Neuronal stem cell (in vitro differentiated cells): ENCODE measurements at regions not wholly inside any gene's neighbourhood (a gene's known extent, or its start where the extent isn't known, plus 50 kb on each side); places are given as distances from the start of the nearest gene placed in this dataset.
"Not testable (repeated sequence)": the region's sequence is repeated elsewhere in the genome, so short reads cannot be mapped to it uniquely, and the experiment has no call there.

Experiments used
- DNase-seq: peaks from one replicate; pipeline ENCODE4 v3.0.0-alpha.2; 2013; ENCODE audit warnings: low spot score
- H2AFZ ChIP-seq: one replicate; pipeline ENCODE4 v1.6.1; 2013; ENCODE audit warnings: mild to moderate bottlenecking, low read length, inconsistent platforms
- H2AK5ac ChIP-seq: 2 replicates; pipeline ENCODE4 v1.6.1; 2013; ENCODE audit warnings: low read depth, mild to moderate bottlenecking, inconsistent platforms, low read length, moderate library complexity, mixed read lengths
- H2BK120ac ChIP-seq: 2 replicates; pipeline ENCODE4 v1.6.1; 2013; ENCODE audit warnings: low read depth, mild to moderate bottlenecking, inconsistent platforms, low read length, moderate library complexity, mixed read lengths
- H2BK12ac ChIP-seq: one replicate; pipeline ENCODE4 v1.6.1; 2013; ENCODE audit warnings: low read length, inconsistent platforms
- H2BK15ac ChIP-seq: 2 replicates; pipeline ENCODE4 v1.6.1; 2013; ENCODE audit warnings: mild to moderate bottlenecking, low read length, inconsistent platforms, mixed read lengths
- H2BK5ac ChIP-seq: one replicate; pipeline ENCODE4 v1.6.1; 2013; ENCODE audit warnings: inconsistent platforms, mild to moderate bottlenecking, low read length, moderate library complexity
- H3K14ac ChIP-seq: one replicate; pipeline ENCODE4 v1.6.1; 2013; ENCODE audit warnings: low read length, inconsistent platforms
- H3K18ac ChIP-seq: 2 replicates; pipeline ENCODE4 v1.6.1; 2013; ENCODE audit warnings: low read length, inconsistent platforms
- H3K23ac ChIP-seq: 2 replicates; pipeline ENCODE4 v1.6.1; 2013; ENCODE audit warnings: low read depth, mild to moderate bottlenecking, mixed read lengths, low read length, inconsistent platforms; ENCODE audit not compliant: poor library complexity
- H3K27ac ChIP-seq: replicated peaks from 3 replicates; pipeline ENCODE4 v1.5.1; 2013; ENCODE audit warnings: low read length, inconsistent platforms
- H3K27me3 ChIP-seq, 3 experiments: 2 replicates each; pipeline ENCODE4 v1.6.1; 2013; ENCODE audit warnings: low read length in 3 of 3, mild to moderate bottlenecking in 2 of 3, inconsistent platforms in 1 of 3, low read depth in 1 of 3, mixed read lengths in 1 of 3, moderate library complexity in 1 of 3; ENCODE audit not compliant: control insufficient read depth in 3 of 3, insufficient read depth in 3 of 3
- H3K36me3 ChIP-seq, 2 donors: replicated peaks in 1 of 2; 2 replicates each; pipeline ENCODE4 v1.6.1; 2013; ENCODE audit warnings: low read length in 2 of 2; ENCODE audit not compliant: control insufficient read depth in 2 of 2, insufficient read depth in 2 of 2
- H3K4ac ChIP-seq: 2 replicates; pipeline ENCODE4 v1.6.1; 2013; ENCODE audit warnings: inconsistent platforms, mild to moderate bottlenecking, low read length, moderate library complexity
- H3K4me1 ChIP-seq, 2 donors: 1 replicate in 1 of 2; 2 replicates in 1 of 2; pipeline ENCODE4 v1.6.1; 2013; ENCODE audit warnings: low read length in 2 of 2, low read depth in 1 of 2; ENCODE audit not compliant: control insufficient read depth in 2 of 2, insufficient read depth in 1 of 2
- H3K4me2 ChIP-seq: one replicate; pipeline ENCODE4 v1.6.1; 2013; ENCODE audit warnings: mild to moderate bottlenecking, low read length, inconsistent platforms; ENCODE audit not compliant: insufficient read depth, poor library complexity, severe bottlenecking
- H3K4me3 ChIP-seq, 2 donors: 2 replicates each; pipeline ENCODE4 v1.5.1; 2013; ENCODE audit warnings: low read length in 2 of 2, mild to moderate bottlenecking in 2 of 2, inconsistent platforms in 1 of 2, moderate library complexity in 1 of 2
- H3K79me1 ChIP-seq: one replicate; pipeline ENCODE4 v1.6.1; 2013; ENCODE audit warnings: low read depth, mild to moderate bottlenecking, inconsistent platforms, low read length, moderate library complexity
- H3K9ac ChIP-seq: one replicate; pipeline ENCODE4 v1.6.1; 2013; ENCODE audit warnings: mild to moderate bottlenecking, low read depth, low read length, inconsistent platforms; ENCODE audit not compliant: poor library complexity
- H3K9me3 ChIP-seq, 2 donors: replicated peaks in 1 of 2; 2 replicates each; pipeline versions ENCODE3 to v1.6.1; 2013; ENCODE audit warnings: low read length in 2 of 2, mild to moderate bottlenecking in 2 of 2, inconsistent platforms in 1 of 2, low read depth in 1 of 2, mixed read lengths in 1 of 2, moderate library complexity in 1 of 2; ENCODE audit not compliant: control insufficient read depth in 2 of 2, insufficient read depth in 1 of 2
- H4K8ac ChIP-seq: one replicate; pipeline ENCODE4 v1.6.1; 2013; ENCODE audit warnings: low read depth, mild to moderate bottlenecking, inconsistent platforms, low read length, moderate library complexity
- H4K91ac ChIP-seq: one replicate; pipeline ENCODE4 v1.6.1; 2013; ENCODE audit warnings: low read length, low read depth, mild to moderate bottlenecking, inconsistent platforms; ENCODE audit not compliant: poor library complexity
- WGBS, 2 donors: extraction: QIAGEN DNeasy Blood & Tissue Kit; methylation state at CpG; one replicate each; pipeline ENCODE4 v1.1.7; 2013; ENCODE audit warnings: missing lambda C conversion rate in 2 of 2, mixed read lengths in 1 of 2; ENCODE audit not compliant: insufficient read length in 2 of 2, insufficient replicate concordance in 1 of 2; ENCODE audit errors: extremely low coverage in 2 of 2; 5-methylcytosine and 5-hydroxymethylcytosine counted together

DNA sequence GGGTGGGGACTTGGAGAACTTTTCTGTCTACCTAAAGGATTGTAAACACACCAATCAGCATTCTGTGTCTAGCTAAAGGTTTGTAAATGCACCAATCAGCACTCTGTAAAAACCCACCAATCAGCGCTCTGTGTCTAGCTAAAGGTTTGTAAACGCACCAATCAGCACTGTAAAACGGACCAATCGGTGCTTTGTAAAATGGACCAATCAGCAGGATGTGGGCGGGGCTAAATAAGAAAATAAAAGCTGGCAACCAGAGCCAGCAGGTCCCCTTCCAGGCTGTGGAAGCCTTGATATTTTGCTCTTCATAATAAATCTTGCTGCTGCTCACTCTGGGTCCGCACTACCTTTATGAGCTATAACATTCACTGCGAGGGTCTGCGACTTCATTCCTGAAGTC, 331.3 kb downstream of the SUCLG1 start:
- not testable (repeated sequence) for H3K9ac ChIP-seq, H2BK120ac ChIP-seq, H4K91ac ChIP-seq, H4K8ac ChIP-seq, H2AK5ac ChIP-seq, H3K36me3 ChIP-seq, H2BK15ac ChIP-seq, H3K27ac ChIP-seq, H3K23ac ChIP-seq, DNase-seq, H3K4me2 ChIP-seq, H2BK5ac ChIP-seq, H3K4me1 ChIP-seq, H2AFZ ChIP-seq, H3K9me3 ChIP-seq, H3K4me3 ChIP-seq, H3K14ac ChIP-seq, H2BK12ac ChIP-seq, H3K79me1 ChIP-seq, H3K18ac ChIP-seq, H3K4ac ChIP-seq, H3K27me3 ChIP-seq
- WGBS, 2 donors: no CpG with 5 or more reads among the region's 8 CpGs

DNA sequence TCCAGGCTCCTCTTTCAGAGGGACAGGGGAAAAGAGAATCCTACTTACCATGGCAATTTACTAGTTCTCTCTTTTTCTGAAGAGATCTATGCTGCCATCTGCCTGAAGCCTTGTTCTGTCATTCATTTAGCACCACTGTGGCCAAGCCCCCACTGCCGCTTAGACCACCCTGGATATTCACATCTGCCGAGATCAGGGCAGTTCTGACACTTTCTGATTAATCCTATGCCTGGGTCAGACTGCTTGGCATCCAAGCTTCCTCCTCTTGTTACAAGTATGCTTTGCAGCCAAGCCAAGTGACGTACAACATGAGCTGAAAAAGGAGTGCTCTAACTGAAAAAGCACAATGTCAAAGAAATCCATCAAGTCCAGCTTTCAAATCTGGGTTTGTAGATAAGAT, 332.6 kb downstream of the SUCLG1 start:
- H2BK120ac ChIP-seq: no peak overlapping the region
- H4K91ac ChIP-seq: no peak overlapping the region
- H3K14ac ChIP-seq: no peak overlapping the region
- H3K18ac ChIP-seq: no peak overlapping the region
- no peak overlapping the region for H4K8ac ChIP-seq
- H3K4ac ChIP-seq: no peak overlapping the region
- H3K27me3 ChIP-seq: no peaks in the 10 kb centered on the region
- H3K23ac ChIP-seq: no peak overlapping the region
- H2AK5ac ChIP-seq: no peak overlapping the region
- no peak overlapping the region for H2BK15ac ChIP-seq
- H2BK5ac ChIP-seq: no peak overlapping the region
- WGBS, 2 donors: no CpG with 5 or more reads among the region's 3 CpGs
- no peak overlapping the region for H3K4me3 ChIP-seq
- DNase-seq: no peak
- H3K36me3 ChIP-seq: no peaks in the 10 kb centered on the region
- H3K9me3 ChIP-seq: peaks cover 0 to 5% of the 10 kb centered on the region in 2 donors
- H3K4me1 ChIP-seq: no peaks in the 10 kb centered on the region
- H3K4me2 ChIP-seq: no peak overlapping the region
- no peak overlapping the region for H3K27ac ChIP-seq
- H3K79me1 ChIP-seq: no peaks in the 10 kb centered on the region
- no peak overlapping the region for H2AFZ ChIP-seq
- no peak overlapping the region for H3K9ac ChIP-seq
- H2BK12ac ChIP-seq: no peak overlapping the region

DNA sequence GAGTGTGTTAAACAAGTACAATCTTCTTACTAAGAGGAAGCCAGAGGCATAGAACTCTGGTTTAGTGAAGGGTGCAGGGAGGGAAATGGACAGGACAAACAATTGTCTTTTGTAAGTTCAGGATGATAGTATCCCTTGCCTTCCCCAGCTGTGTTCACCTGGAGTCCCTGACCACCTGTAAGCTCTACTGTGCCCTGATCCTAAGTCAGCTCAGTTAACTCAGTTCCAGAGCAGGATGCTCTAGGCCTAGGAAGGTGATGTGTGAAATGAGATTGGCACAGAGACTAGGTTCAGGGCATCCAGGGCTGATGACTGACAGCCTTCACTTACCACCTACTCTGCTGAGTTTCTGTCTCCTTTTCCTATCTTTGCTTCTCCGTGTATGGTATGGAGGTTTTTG, 333.0 kb downstream of the SUCLG1 start:
- no peak overlapping the region for H2BK5ac ChIP-seq
- no peak overlapping the region for H4K8ac ChIP-seq
- H3K9ac ChIP-seq: no peak overlapping the region
- H2BK15ac ChIP-seq: no peak overlapping the region
- H3K4me2 ChIP-seq: no peak overlapping the region
- no peak overlapping the region for H3K18ac ChIP-seq
- H2BK120ac ChIP-seq: no peak overlapping the region
- no peak overlapping the region for H2AFZ ChIP-seq
- no peak overlapping the region for H3K14ac ChIP-seq
- DNase-seq: no peak
- H3K4me3 ChIP-seq: no peak overlapping the region
- whole genome bisulfite sequencing, 2 donors: no CpG with 5 or more reads among the region's 1 CpG
- no peaks in the 10 kb centered on the region for H3K36me3 ChIP-seq
- H3K9me3 ChIP-seq: peaks cover 0 to 5% of the 10 kb centered on the region in 2 donors
- no peak overlapping the region for H2AK5ac ChIP-seq
- H3K27me3 ChIP-seq: no peaks in the 10 kb centered on the region
- no peak overlapping the region for H3K27ac ChIP-seq
- no peak overlapping the region for H4K91ac ChIP-seq
- no peak overlapping the region for H3K23ac ChIP-seq
- no peak overlapping the region for H3K4ac ChIP-seq
- H2BK12ac ChIP-seq: no peak overlapping the region
- no peaks in the 10 kb centered on the region for H3K4me1 ChIP-seq
- H3K79me1 ChIP-seq: no peaks in the 10 kb centered on the region

DNA sequence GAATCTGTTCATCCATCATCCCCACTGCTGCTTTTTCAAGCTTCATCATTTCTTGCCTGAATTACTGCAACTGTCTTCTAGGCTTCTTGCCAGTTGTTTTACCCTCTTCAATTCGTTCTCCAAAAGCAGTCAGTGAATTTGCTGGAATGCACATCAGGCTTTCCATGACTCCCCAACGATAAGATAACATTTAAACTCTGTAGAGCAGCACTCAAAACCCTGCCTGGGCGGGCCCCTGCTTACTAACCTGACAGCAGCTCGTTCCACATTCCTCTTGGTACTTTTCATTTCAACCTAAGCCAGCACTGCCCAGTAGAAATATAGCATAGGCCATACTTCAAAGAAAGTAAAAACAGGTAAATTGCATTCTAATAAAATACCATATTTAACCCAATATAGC, 342.9 kb downstream of the SUCLG1 start:
- H3K27me3 ChIP-seq: no peaks in the 10 kb centered on the region
- H3K4me2 ChIP-seq: no peak overlapping the region
- H2BK15ac ChIP-seq: no peak overlapping the region
- H3K27ac ChIP-seq: no peak overlapping the region
- no peak overlapping the region for H3K4ac ChIP-seq
- H4K8ac ChIP-seq: no peak overlapping the region
- no peak overlapping the region for H2BK12ac ChIP-seq
- H3K36me3 ChIP-seq: no peaks in the 10 kb centered on the region
- WGBS, 2 donors: no CpG with 5 or more reads among the region's 4 CpGs
- DNase-seq: no peak
- H2AFZ ChIP-seq: no peak overlapping the region
- H4K91ac ChIP-seq: no peak overlapping the region
- H3K9ac ChIP-seq: no peak overlapping the region
- H3K9me3 ChIP-seq: no peaks in the 10 kb centered on the region
- H3K4me1 ChIP-seq: no peaks in the 10 kb centered on the region
- no peak overlapping the region for H2BK120ac ChIP-seq
- no peak overlapping the region for H3K14ac ChIP-seq
- no peak overlapping the region for H3K18ac ChIP-seq
- no peak overlapping the region for H3K23ac ChIP-seq
- H3K4me3 ChIP-seq: no peak overlapping the region
- H3K79me1 ChIP-seq: no peaks in the 10 kb centered on the region
- no peak overlapping the region for H2AK5ac ChIP-seq
- H2BK5ac ChIP-seq: no peak overlapping the region
